ENCODE measurements at regions not wholly inside any gene's neighbourhood (a gene's known extent, or its start where the extent isn't known, plus 50 kb on each side); places are given as distances from the start of the nearest gene placed in this dataset.

DNA sequence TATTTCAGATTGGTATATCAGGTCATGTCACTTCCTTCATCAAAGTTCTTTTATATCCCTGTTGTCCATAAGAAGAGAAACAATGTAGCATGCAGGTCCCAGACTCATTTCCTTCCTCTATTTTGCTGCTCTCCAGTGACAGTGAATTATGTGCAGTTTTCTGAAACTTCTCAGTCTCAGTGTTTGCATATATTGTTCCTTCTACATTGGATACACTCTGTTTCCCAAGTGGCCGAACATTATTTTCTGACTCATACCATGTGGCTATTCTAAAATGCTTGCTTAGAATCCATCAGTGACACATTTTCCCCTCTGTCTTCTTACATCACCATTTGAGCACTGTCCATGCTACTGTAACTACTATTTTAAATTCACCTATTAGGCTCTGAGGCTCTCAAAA is 305.7 kb downstream of the PDHA2 start:
- no peak overlapping the region for H2BK12ac ChIP-seq (ENCODE audit: low read length)
- no peak overlapping the region for H3K4me3 ChIP-seq (ENCODE audit: low read length in 2 of 2)
- H2BK15ac ChIP-seq (ENCODE audit: low read length): no peak overlapping the region
- H3K9me3 ChIP-seq (replicated peaks in 1 of 2; ENCODE audit: control insufficient read depth in 2 of 2, insufficient read depth in 1 of 2, low read depth in 1 of 2, low read length in 2 of 2): no peaks in the 10 kb centered on the region
- H3K27me3 ChIP-seq (ENCODE audit: control insufficient read depth in 3 of 3, insufficient read depth in 3 of 3, low read depth in 1 of 3, low read length in 3 of 3): no peaks in the 10 kb centered on the region
- no peak overlapping the region for H3K27ac ChIP-seq (replicated peaks; ENCODE audit: low read length)
- no peak overlapping the region for H2BK5ac ChIP-seq (ENCODE audit: low read length)
- no peaks in the 10 kb centered on the region for H3K36me3 ChIP-seq (replicated peaks in 1 of 2; ENCODE audit: control insufficient read depth in 2 of 2, insufficient read depth in 2 of 2, low read length in 2 of 2)
- peak overlapping the region; percentile 33 for H2AFZ ChIP-seq (ENCODE audit: low read length)
- H3K9ac ChIP-seq (ENCODE audit: low read depth, low read length, poor library complexity): no peak overlapping the region
- no peak overlapping the region for H4K8ac ChIP-seq (ENCODE audit: low read depth, low read length)
- no peak for DNase-seq (ENCODE audit: low spot score)
- no CpG with 5 or more reads among the region's 1 CpG for WGBS, 2 donors (ENCODE audit: extremely low coverage in 2 of 2, insufficient read length in 2 of 2, insufficient replicate concordance in 1 of 2)
- no peaks in the 10 kb centered on the region for H3K79me1 ChIP-seq (ENCODE audit: low read depth, low read length)
- no peaks in the 10 kb centered on the region for H3K4me1 ChIP-seq (ENCODE audit: control insufficient read depth in 2 of 2, insufficient read depth in 1 of 2, low read depth in 1 of 2, low read length in 2 of 2)
- H3K4ac ChIP-seq (ENCODE audit: low read length): no peak overlapping the region
- no peak overlapping the region for H2AK5ac ChIP-seq (ENCODE audit: low read depth, low read length)
- H3K14ac ChIP-seq (ENCODE audit: low read length): no peak overlapping the region
- no peak overlapping the region for H3K23ac ChIP-seq (ENCODE audit: low read depth, low read length, poor library complexity)
- H3K4me2 ChIP-seq (ENCODE audit: insufficient read depth, low read length, poor library complexity, severe bottlenecking): no peak overlapping the region
- H4K91ac ChIP-seq (ENCODE audit: low read depth, low read length, poor library complexity): no peak overlapping the region
- no peak overlapping the region for H3K18ac ChIP-seq (ENCODE audit: low read length)
- H2BK120ac ChIP-seq (ENCODE audit: low read depth, low read length): no peak overlapping the region

GRCh38 chr4:96146686-96147085 is 306.8 kb downstream of the PDHA2 start:
- Histone ChIP-seq H2BK15ac (ENCODE audit: low read length) (no peak overlapping the region), H3K4me3 (ENCODE audit: low read length in 2 of 2) (no peak overlapping the region), H3K14ac (ENCODE audit: low read length) (no peak overlapping the region), H3K4ac (ENCODE audit: low read length) (no peak overlapping the region), H3K9ac (ENCODE audit: low read depth, low read length, poor library complexity) (no peak overlapping the region), H3K79me1 (ENCODE audit: low read depth, low read length) (no peaks in the 10 kb centered on the region), H2BK120ac (ENCODE audit: low read depth, low read length) (no peak overlapping the region), H3K27me3 (ENCODE audit: control insufficient read depth in 3 of 3, insufficient read depth in 3 of 3, low read depth in 1 of 3, low read length in 3 of 3) (no peaks in the 10 kb centered on the region), H3K4me1 (ENCODE audit: control insufficient read depth in 2 of 2, insufficient read depth in 1 of 2, low read depth in 1 of 2, low read length in 2 of 2) (no peaks in the 10 kb centered on the region), H3K27ac (replicated peaks; ENCODE audit: low read length) (no peak overlapping the region), H3K23ac (ENCODE audit: low read depth, low read length, poor library complexity) (no peak overlapping the region), H2BK5ac (ENCODE audit: low read length) (no peak overlapping the region), H3K9me3 (replicated peaks in 1 of 2; ENCODE audit: control insufficient read depth in 2 of 2, insufficient read depth in 1 of 2, low read depth in 1 of 2, low read length in 2 of 2) (no peaks in the 10 kb centered on the region), H2AFZ (ENCODE audit: low read length) (peak overlapping the region; percentile 31), H3K36me3 (replicated peaks in 1 of 2; ENCODE audit: control insufficient read depth in 2 of 2, insufficient read depth in 2 of 2, low read length in 2 of 2) (no peaks in the 10 kb centered on the region), H2AK5ac (ENCODE audit: low read depth, low read length) (no peak overlapping the region), H2BK12ac (ENCODE audit: low read length) (no peak overlapping the region), H4K91ac (ENCODE audit: low read depth, low read length, poor library complexity) (no peak overlapping the region), H3K4me2 (ENCODE audit: insufficient read depth, low read length, poor library complexity, severe bottlenecking) (no peak overlapping the region), H3K18ac (ENCODE audit: low read length) (no peak overlapping the region), H4K8ac (ENCODE audit: low read depth, low read length) (peak overlapping the region; percentile 68)
- no peak for DNase-seq (ENCODE audit: low spot score)

DNA sequence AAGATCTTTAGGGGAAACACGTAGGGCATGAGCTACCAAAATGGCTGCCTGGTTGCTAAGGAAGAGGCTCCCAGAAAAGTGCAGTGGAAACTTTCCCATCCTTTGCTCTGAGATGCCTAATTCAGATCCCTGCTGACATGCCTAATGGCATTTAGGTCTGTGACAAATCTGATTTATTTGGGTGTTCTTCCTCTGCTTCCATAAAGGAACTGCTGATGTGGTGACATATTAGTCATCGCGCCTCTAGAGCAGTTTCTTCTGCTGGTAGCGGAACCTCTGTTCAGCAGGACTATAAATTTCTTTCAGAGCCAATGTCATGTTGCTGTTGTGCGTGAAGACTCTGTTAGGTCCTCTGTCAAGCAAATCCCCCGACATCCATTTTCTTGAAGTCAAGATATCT is 310.0 kb downstream of the PDHA2 start:
- Histone ChIP-seq H2BK12ac (ENCODE audit: low read length) (no peak overlapping the region), H2BK120ac (ENCODE audit: low read depth, low read length) (no peak overlapping the region), H3K79me1 (ENCODE audit: low read depth, low read length) (no peaks in the 10 kb centered on the region), H2BK15ac (ENCODE audit: low read length) (no peak overlapping the region), H3K14ac (ENCODE audit: low read length) (no peak overlapping the region), H2BK5ac (ENCODE audit: low read length) (no peak overlapping the region), H3K4ac (ENCODE audit: low read length) (no peak overlapping the region), H3K9me3 (replicated peaks in 1 of 2; ENCODE audit: control insufficient read depth in 2 of 2, insufficient read depth in 1 of 2, low read depth in 1 of 2, low read length in 2 of 2) (no peaks in the 10 kb centered on the region), H3K9ac (ENCODE audit: low read depth, low read length, poor library complexity) (no peak overlapping the region), H3K23ac (ENCODE audit: low read depth, low read length, poor library complexity) (no peak overlapping the region), H3K4me1 (ENCODE audit: control insufficient read depth in 2 of 2, insufficient read depth in 1 of 2, low read depth in 1 of 2, low read length in 2 of 2) (no peaks in the 10 kb centered on the region), H3K4me2 (ENCODE audit: insufficient read depth, low read length, poor library complexity, severe bottlenecking) (no peak overlapping the region), H3K36me3 (replicated peaks in 1 of 2; ENCODE audit: control insufficient read depth in 2 of 2, insufficient read depth in 2 of 2, low read length in 2 of 2) (no peaks in the 10 kb centered on the region), H2AFZ (ENCODE audit: low read length) (peak overlapping the region; percentile 76), H4K8ac (ENCODE audit: low read depth, low read length) (no peak overlapping the region), H3K27me3 (ENCODE audit: control insufficient read depth in 3 of 3, insufficient read depth in 3 of 3, low read depth in 1 of 3, low read length in 3 of 3) (no peaks in the 10 kb centered on the region), H3K27ac (replicated peaks; ENCODE audit: low read length) (no peak overlapping the region), H3K4me3 (ENCODE audit: low read length in 2 of 2) (no peak overlapping the region), H3K18ac (ENCODE audit: low read length) (no peak overlapping the region), H4K91ac (ENCODE audit: low read depth, low read length, poor library complexity) (no peak overlapping the region), H2AK5ac (ENCODE audit: low read depth, low read length) (no peak overlapping the region)
- DNase-seq (ENCODE audit: low spot score): no peak
- WGBS, 2 donors (ENCODE audit: extremely low coverage in 2 of 2, insufficient read length in 2 of 2, insufficient replicate concordance in 1 of 2): no CpG with 5 or more reads among the region's 6 CpGs

DNA sequence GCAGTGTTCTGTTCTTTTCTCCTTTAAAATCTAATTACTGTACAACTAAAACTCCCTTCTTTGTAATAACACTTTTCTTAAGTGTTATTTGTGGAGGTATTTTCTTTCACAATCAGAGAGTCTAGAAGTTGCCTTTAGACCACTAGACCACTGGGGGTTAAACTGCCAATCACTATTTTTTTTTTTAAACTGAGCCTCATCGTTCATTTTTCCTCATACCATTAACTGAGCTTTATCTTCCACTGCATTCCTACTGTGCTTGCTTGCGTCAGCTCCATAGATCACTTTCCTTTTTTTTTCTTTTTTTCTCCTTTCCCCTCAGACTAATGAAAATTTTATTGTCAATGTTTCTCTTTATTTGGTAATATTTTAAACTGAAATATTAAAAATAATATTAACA is 310.6 kb downstream of the PDHA2 start:
- Histone ChIP-seq H3K14ac (ENCODE audit: low read length) (no peak overlapping the region), H3K4me2 (ENCODE audit: insufficient read depth, low read length, poor library complexity, severe bottlenecking) (no peak overlapping the region), H3K27ac (replicated peaks; ENCODE audit: low read length) (no peak overlapping the region), H3K36me3 (replicated peaks in 1 of 2; ENCODE audit: control insufficient read depth in 2 of 2, insufficient read depth in 2 of 2, low read length in 2 of 2) (no peaks in the 10 kb centered on the region), H2BK5ac (ENCODE audit: low read length) (no peak overlapping the region), H2AK5ac (ENCODE audit: low read depth, low read length) (no peak overlapping the region), H2BK15ac (ENCODE audit: low read length) (no peak overlapping the region), H3K4me3 (ENCODE audit: low read length in 2 of 2) (no peak overlapping the region), H3K23ac (ENCODE audit: low read depth, low read length, poor library complexity) (no peak overlapping the region), H3K27me3 (ENCODE audit: control insufficient read depth in 3 of 3, insufficient read depth in 3 of 3, low read depth in 1 of 3, low read length in 3 of 3) (no peaks in the 10 kb centered on the region), H3K4ac (ENCODE audit: low read length) (no peak overlapping the region), H2AFZ (ENCODE audit: low read length) (no peak overlapping the region), H3K9me3 (replicated peaks in 1 of 2; ENCODE audit: control insufficient read depth in 2 of 2, insufficient read depth in 1 of 2, low read depth in 1 of 2, low read length in 2 of 2) (no peaks in the 10 kb centered on the region), H4K8ac (ENCODE audit: low read depth, low read length) (no peak overlapping the region), H4K91ac (ENCODE audit: low read depth, low read length, poor library complexity) (no peak overlapping the region), H3K4me1 (ENCODE audit: control insufficient read depth in 2 of 2, insufficient read depth in 1 of 2, low read depth in 1 of 2, low read length in 2 of 2) (no peaks in the 10 kb centered on the region), H2BK12ac (ENCODE audit: low read length) (no peak overlapping the region), H3K18ac (ENCODE audit: low read length) (no peak overlapping the region), H2BK120ac (ENCODE audit: low read depth, low read length) (no peak overlapping the region), H3K79me1 (ENCODE audit: low read depth, low read length) (no peaks in the 10 kb centered on the region), H3K9ac (ENCODE audit: low read depth, low read length, poor library complexity) (no peak overlapping the region)
- no CpG with 5 or more reads among the region's 2 CpGs for WGBS, 2 donors (ENCODE audit: extremely low coverage in 2 of 2, insufficient read length in 2 of 2, insufficient replicate concordance in 1 of 2)
- DNase-seq (ENCODE audit: low spot score): no peak
